HUES48 (cell line): ENCODE measurements at regions not wholly inside any gene's neighbourhood (a gene's known extent, or its start where the extent isn't known, plus 50 kb on each side); places are given as distances from the start of the nearest gene placed in this dataset.

Experiments used
- H3K27ac ChIP-seq: one replicate; pipeline ENCODE4 v1.7.0; 2013; ENCODE audit warnings: low read depth, low read length, inconsistent platforms
- H3K27me3 ChIP-seq: 2 replicates; pipeline ENCODE4 v1.6.1; 2013; ENCODE audit warnings: mild to moderate bottlenecking, low read length; ENCODE audit not compliant: control insufficient read depth, insufficient read depth
- H3K36me3 ChIP-seq: 2 replicates; pipeline ENCODE4 v1.6.1; 2013; ENCODE audit warnings: low read length; ENCODE audit not compliant: control insufficient read depth, insufficient read depth
- H3K4me1 ChIP-seq: 2 replicates; pipeline ENCODE4 v1.6.1; 2013; ENCODE audit warnings: mild to moderate bottlenecking, low read length; ENCODE audit not compliant: control insufficient read depth, insufficient read depth
- H3K4me3 ChIP-seq: 2 replicates; pipeline ENCODE4 v1.5.1; 2013; ENCODE audit warnings: mild to moderate bottlenecking, low read depth, low read length
- H3K9ac ChIP-seq: 2 replicates; pipeline ENCODE4 v1.6.1; 2013; ENCODE audit warnings: mild to moderate bottlenecking, low read depth, low read length, moderate library complexity
- H3K9me3 ChIP-seq: 2 replicates; pipeline ENCODE4 v1.6.1; 2013; ENCODE audit warnings: low read length; ENCODE audit not compliant: control insufficient read depth, insufficient read depth

DNA sequence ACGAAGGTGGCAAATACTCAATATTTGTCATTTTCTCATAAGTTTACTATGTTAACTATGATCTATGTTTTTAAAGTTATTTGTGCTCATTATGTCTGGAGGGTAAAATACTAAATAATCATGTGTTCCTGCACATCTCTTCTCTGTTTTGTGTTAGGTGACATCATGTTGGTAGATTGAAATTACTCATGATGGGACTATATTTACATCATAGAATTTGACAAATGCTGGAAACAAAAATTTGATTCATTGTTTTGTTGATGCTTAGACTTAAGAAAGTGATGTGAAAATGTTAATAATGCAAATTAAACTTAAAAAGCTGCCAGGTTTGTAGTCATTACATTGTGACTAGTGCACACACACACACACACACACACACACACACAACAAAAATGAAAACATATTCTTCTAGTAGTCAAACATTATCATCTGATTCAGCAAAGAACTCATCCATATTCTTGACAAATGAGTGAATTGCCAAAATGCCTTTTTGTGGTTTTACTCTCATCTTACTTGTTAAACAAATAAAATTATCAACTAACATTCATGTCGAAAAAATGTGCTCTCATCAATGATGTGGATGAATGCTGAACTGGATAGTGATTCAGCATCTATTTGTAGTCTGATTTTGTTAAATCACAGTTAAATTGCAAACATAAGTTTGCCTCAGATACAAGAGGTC, 870.7 kb downstream of the BRINP3 start:
- H3K27me3 ChIP-seq = no peaks in the 10 kb centered on the region
- no peak overlapping the region for H3K27ac ChIP-seq
- H3K36me3 ChIP-seq = no peaks in the 10 kb centered on the region
- H3K4me1 ChIP-seq = peaks cover 8% of the 10 kb centered on the region; the same call in 1 of the 2 replicates
- H3K9ac ChIP-seq = no peak overlapping the region
- no peak overlapping the region for H3K4me3 ChIP-seq
- no peaks in the 10 kb centered on the region for H3K9me3 ChIP-seq

DNA sequence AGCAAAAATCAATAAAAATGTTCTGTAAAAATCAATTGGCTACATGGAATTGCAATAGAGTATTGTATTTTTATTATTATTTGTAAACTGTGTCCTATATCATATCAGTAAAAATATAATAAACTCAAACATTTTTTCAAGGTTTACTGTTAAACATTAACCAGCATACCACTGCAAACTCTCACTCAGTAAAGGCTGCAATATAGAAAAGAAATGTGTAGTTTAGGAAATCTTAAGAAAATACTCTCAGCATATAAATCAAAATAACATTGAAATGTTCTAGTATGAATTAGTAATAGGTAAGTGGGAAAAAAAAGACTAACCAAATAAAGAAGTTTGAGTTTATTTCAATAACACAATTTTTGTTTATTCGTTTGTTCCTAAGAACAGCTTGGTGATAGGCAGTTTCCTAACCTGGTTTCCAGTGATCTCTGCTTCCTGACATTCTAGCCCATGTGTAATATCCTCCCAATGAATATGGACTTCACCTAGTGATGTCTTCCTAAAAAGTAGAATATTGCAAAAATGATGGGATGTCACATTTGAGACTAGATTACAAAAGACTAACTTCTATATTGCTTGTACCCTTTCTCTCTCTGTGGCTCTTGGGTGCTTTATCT, 870.1 kb downstream of the BRINP3 start:
- Histone ChIP-seq H3K9me3 (no peaks in the 10 kb centered on the region), H3K27me3 (no peaks in the 10 kb centered on the region), H3K9ac (no peak overlapping the region), H3K36me3 (no peaks in the 10 kb centered on the region), H3K27ac (no peak overlapping the region), H3K4me3 (no peak overlapping the region), H3K4me1 (peaks cover 8% of the 10 kb centered on the region; the same call in 1 of the 2 replicates)

DNA sequence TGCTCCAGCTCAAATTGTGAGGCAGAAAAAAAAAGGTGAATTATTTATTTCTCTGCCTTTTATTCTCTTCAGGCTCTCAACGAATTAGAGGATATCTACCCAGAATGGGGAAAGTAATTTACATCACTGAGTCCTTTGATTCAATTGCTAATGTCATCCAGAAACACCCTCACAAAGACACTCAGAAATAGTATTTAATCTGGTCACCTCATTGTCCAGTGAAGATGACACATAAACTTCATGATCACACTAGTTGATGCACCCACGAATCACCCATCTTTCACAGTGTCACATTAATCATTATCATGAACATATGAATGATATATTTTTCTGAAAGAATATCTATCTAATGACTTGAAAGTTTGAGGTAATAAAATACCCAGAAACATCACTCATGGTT, 868.5 kb downstream of the BRINP3 start:
- no peak overlapping the region for H3K4me3 ChIP-seq
- no peaks in the 10 kb centered on the region for H3K9me3 ChIP-seq
- H3K9ac ChIP-seq = no peak overlapping the region
- peaks cover 8% of the 10 kb centered on the region; the same call in 1 of the 2 replicates for H3K4me1 ChIP-seq
- H3K36me3 ChIP-seq = no peaks in the 10 kb centered on the region
- H3K27ac ChIP-seq = no peak overlapping the region
- H3K27me3 ChIP-seq = no peaks in the 10 kb centered on the region

DNA sequence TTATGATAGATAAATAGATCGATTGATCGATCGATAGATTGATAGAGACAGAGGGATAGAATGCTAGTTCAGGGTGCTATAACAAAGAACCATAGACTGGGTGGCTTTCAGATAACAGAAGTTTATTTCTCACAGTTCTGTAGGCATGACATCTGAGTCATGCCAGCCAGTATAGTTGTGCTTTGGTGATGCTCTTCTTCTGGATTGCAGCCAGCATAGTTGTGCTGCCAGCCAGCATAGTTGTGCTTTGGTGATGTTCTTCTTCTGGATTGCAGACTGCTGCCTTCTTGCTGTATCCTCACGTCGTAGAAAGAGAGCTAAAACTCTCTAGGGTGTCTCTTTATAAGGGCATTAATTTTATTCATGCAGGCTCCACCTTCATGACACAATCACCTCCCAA, 860.8 kb downstream of the BRINP3 start:
- H3K27me3 ChIP-seq = no peaks in the 10 kb centered on the region
- H3K27ac ChIP-seq = no peak overlapping the region
- H3K4me3 ChIP-seq = no peak overlapping the region
- no peaks in the 10 kb centered on the region for H3K9me3 ChIP-seq
- no peak overlapping the region for H3K9ac ChIP-seq
- no peaks in the 10 kb centered on the region for H3K4me1 ChIP-seq
- no peaks in the 10 kb centered on the region for H3K36me3 ChIP-seq

DNA sequence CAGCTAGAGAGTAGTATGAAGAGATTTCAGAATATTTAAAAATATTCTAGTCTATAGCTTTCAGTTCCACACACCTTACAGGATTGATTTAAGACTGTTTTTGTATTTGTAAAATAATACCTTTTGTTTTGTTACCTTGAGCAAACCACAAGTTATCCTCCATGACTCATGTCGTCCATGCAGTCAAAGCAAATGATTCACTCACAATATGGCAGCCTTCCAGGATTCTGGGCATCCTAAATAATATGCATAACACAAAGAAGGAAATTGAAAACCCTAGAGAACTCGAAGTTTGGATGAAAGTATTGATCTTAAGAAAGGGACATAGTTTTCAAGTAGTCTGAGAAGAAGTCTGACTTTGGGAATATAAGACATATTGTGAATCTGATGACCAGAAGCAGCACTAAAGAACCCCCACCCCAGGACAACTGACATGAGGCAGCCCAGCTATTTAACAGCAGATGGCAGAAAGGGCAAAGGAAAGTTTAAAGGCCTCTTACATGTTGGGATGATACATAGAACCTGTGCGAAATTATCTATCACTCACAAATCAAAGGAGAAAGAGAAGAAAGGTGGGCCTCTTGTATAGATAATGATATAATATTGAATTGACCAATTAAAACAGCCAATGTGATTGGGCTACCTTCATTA, 857.9 kb downstream of the BRINP3 start:
- no peaks in the 10 kb centered on the region for H3K36me3 ChIP-seq
- no peaks in the 10 kb centered on the region for H3K4me1 ChIP-seq
- H3K27me3 ChIP-seq = no peaks in the 10 kb centered on the region
- H3K27ac ChIP-seq = no peak overlapping the region
- H3K4me3 ChIP-seq = no peak overlapping the region
- H3K9me3 ChIP-seq = no peaks in the 10 kb centered on the region
- no peak overlapping the region for H3K9ac ChIP-seq

DNA sequence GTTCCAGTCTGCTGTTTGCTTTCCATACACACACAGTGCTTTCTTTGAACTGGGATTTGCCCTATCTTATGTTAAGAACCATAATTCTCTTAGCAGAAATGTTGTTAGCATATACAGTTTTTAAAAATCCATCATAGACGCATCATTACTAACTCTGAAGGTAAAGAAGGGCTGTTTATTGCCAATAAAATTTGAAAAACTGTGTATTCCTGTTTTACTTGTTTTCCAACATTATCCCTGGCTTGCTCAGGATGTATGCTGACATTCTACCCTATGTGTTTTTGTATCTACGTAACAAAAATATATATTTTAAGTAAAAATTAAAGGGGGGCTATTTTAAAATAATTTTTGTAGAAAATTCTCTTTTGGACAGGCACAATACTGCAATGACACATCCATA, 857.2 kb downstream of the BRINP3 start:
- no peaks in the 10 kb centered on the region for H3K36me3 ChIP-seq
- no peak overlapping the region for H3K27ac ChIP-seq
- no peaks in the 10 kb centered on the region for H3K4me1 ChIP-seq
- H3K9ac ChIP-seq = no peak overlapping the region
- no peaks in the 10 kb centered on the region for H3K27me3 ChIP-seq
- H3K4me3 ChIP-seq = no peak overlapping the region
- no peaks in the 10 kb centered on the region for H3K9me3 ChIP-seq

DNA sequence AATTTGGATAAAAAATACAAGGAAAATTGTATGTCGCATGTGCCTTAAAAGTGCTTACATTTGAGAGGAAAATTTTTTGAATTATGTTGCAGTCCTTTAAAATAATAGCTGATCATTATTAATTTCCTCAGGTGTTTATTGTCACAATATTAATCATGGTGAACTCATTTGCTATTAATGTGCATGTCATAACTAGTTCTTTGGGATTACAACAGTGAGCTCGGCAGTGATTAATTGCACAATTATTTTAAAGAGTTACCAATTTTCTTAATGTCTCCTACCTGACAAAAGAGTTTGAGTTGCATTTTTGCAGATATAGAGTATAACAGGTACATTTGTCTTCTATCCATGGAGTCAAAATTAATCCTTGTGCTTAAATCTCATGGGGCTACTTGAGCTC, 854.3 kb downstream of the BRINP3 start:
- Histone ChIP-seq H3K27me3 (no peaks in the 10 kb centered on the region), H3K9me3 (no peaks in the 10 kb centered on the region), H3K4me1 (no peaks in the 10 kb centered on the region), H3K27ac (no peak overlapping the region), H3K36me3 (no peaks in the 10 kb centered on the region), H3K9ac (no peak overlapping the region), H3K4me3 (no peak overlapping the region)

DNA sequence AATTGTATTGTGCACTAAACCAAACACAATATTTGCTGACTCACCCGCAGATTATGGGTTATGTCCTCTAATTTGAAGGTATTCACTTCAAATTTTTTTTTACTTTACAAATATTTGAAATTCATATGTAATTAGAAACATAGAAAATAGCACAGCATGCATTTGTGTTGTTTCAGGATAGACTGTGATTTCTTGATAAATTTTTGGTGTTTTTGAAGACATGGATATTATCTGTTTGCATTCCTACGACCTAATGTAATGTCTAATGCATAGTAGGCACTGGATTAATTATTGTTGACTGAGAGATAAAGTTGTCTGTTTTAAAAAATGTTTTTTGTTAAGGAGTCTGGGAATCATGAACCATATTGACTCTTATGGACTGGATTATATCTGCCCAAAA, 850.2 kb downstream of the BRINP3 start:
- H3K27me3 ChIP-seq = no peaks in the 10 kb centered on the region
- H3K4me3 ChIP-seq = no peak overlapping the region
- H3K27ac ChIP-seq = no peak overlapping the region
- H3K9ac ChIP-seq = no peak overlapping the region
- H3K9me3 ChIP-seq = no peaks in the 10 kb centered on the region
- H3K36me3 ChIP-seq = no peaks in the 10 kb centered on the region
- H3K4me1 ChIP-seq = no peaks in the 10 kb centered on the region; the same call in 1 of the 2 replicates

DNA sequence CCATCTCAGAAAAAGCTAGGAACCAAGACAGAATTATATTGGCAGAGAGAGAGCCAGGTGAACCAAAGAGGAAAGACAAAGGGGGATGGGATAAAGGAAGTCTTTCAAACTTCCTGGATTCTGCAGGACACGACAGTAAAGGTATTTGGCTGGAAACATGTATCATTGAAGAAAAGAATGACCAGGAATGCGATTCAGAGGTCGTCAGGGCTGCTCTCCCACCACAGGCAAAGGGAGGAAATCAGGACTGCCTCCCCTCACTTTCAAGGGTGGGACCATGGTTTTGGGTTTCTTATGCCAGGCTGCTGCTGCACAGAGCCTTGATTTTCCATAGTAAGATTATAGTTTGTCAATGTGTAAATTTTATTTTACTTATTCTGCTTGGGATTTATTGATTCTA, 848.8 kb downstream of the BRINP3 start:
- H3K27me3 ChIP-seq = no peaks in the 10 kb centered on the region
- no peak overlapping the region for H3K4me3 ChIP-seq
- H3K4me1 ChIP-seq = no peaks in the 10 kb centered on the region; the same call in 1 of the 2 replicates
- H3K9me3 ChIP-seq = no peaks in the 10 kb centered on the region
- no peaks in the 10 kb centered on the region for H3K36me3 ChIP-seq
- H3K27ac ChIP-seq = no peak overlapping the region
- no peak overlapping the region for H3K9ac ChIP-seq

DNA sequence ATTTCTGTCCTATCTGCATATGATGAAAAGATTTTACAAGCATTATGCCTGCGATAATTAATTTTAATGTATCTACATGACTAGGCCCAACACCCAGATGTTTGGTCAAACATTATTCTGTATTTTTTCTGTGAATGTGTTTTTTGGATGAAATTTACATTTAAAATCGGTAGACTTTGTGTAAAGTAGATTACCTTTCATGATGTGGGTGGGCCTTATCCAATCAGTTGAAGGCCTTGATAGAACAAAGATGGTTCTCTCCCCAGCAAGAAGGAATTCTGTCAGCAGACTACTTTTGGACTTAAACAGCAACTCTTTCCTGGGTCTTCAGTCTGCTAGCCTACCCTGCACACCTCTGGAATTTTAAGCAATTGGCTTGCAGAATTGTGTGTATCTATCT, 844.0 kb downstream of the BRINP3 start:
- Histone ChIP-seq H3K36me3 (no peaks in the 10 kb centered on the region), H3K4me3 (no peak overlapping the region), H3K27me3 (no peaks in the 10 kb centered on the region), H3K9me3 (no peaks in the 10 kb centered on the region), H3K27ac (no peak overlapping the region), H3K4me1 (no peaks in the 10 kb centered on the region; the same call in 1 of the 2 replicates), H3K9ac (no peak overlapping the region)

DNA sequence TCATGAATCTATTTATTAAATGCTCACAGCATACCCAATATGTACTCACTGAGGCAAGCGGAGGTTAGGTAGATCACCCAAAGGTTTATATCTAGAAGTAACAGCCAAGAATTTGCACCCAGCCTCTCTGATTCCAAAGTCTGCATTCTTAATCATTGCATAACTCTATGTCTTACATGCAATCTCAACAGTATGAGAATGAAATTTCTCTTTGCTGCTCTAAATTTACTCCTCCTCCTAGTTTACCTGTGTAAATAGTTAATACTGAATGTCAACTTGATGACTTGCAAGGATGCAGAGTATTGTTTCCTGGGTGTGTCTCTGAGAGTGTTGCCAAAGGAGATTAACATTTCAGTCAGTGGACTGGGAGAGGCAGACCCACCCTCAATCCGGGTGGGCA, 840.6 kb downstream of the BRINP3 start:
- Histone ChIP-seq H3K9me3 (no peaks in the 10 kb centered on the region), H3K27ac (no peak overlapping the region), H3K27me3 (no peaks in the 10 kb centered on the region), H3K9ac (no peak overlapping the region), H3K4me3 (no peak overlapping the region), H3K36me3 (no peaks in the 10 kb centered on the region), H3K4me1 (no peaks in the 10 kb centered on the region)
